DOHH2 (cell line): ENCODE measurements at regions not wholly inside any gene's neighbourhood (a gene's known extent, or its start where the extent isn't known, plus 50 kb on each side); places are given as distances from the start of the nearest gene placed in this dataset.

Source experiments
- CTCF ChIP-seq: fragments of 200-600 bp; sonication (generic); IDR thresholded peaks from one replicate; pipeline ENCODE4 v1.5.1; 2014; ENCODE audit warnings: antibody characterized with exemption, mild to moderate bottlenecking, low read depth, low read length; ENCODE audit not compliant: poor library complexity, severe bottlenecking
- EZH2phosphoT487 ChIP-seq: fragments of 200-600 bp; sonication (generic); IDR thresholded peaks from 2 replicates; pipeline ENCODE4 v1.6.1; 2017; ENCODE audit warnings: borderline replicate concordance, mild to moderate bottlenecking, antibody characterized with exemption, low read length, moderate library complexity, mixed read lengths

DNA sequence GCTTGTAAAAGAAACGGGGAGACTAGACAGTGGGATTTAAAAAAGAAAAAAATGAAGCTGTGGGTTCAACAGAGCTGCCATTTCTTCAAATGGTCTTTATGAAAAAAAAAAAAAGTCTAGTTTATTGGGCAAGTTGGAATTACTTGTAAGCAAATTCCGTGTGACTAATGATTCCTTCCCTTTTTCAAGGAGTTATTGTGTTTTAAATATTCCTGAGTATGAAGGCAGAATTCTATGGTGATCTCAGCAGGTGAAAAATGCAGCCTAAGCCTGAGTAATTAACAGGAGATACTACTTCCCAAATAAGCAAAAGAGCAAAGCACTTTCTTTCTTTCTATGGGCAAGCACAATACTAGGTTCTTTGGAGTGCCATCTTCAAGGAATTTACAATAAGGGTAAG, 481.9 kb downstream of the ZNF608 start:
- no peak for TF ChIP-seq CTCF
- TF ChIP-seq EZH2phosphoT487: no peak
